ENCODE measurements at regions not wholly inside any gene's neighbourhood (a gene's known extent, or its start where the extent isn't known, plus 50 kb on each side); places are given as distances from the start of the nearest gene placed in this dataset.

DNA sequence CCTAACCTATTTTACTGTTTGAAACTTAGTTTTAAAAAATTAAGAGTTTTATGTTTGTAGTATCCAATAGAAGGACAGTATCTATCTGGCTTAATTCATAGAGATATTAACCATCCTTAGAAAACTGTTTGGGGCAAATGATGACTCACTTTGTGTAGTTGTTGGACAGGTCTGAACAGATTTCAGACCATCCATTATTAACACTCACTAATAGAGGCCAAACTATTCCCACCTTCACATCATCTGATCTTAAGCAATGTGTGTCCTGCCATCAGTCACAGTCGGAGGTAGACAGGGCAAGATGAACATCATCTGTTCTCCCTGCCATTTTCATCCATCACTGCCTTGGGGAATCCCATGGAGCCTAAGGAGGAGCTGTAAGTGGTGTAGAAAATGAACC is 164.6 kb upstream of the DCC start:
- TF ChIP-seq POLR2AphosphoS5 (IDR thresholded peaks at IDR 0.05; ENCODE audit: borderline replicate concordance, low read depth, low read length), result no peak
- no peak for TF ChIP-seq EZH2 (IDR thresholded peaks at IDR 0.05)
